Right atrium auricular region (tissue), 2 donors: ENCODE measurements at regions not wholly inside any gene's neighbourhood (a gene's known extent, or its start where the extent isn't known, plus 50 kb on each side); places are given as distances from the start of the nearest gene placed in this dataset.
"Not testable (repeated sequence)": the region's sequence is repeated elsewhere in the genome, so short reads cannot be mapped to it uniquely, and the experiment has no call there.

ENCODE experiments used
- DNase-seq: peaks from one replicate; pipeline ENCODE4 v3.0.0-alpha.2; 2019; ENCODE audit warnings: low spot score
- H3K27ac ChIP-seq, 2 donors: fragments of 200-600 bp; sonication (generic); 1 replicate in 1 of 2; 2 replicates in 1 of 2; pipeline ENCODE4 v1.5.1; 2016 to 2019
- H3K27me3 ChIP-seq, 2 donors: fragments of 200-600 bp; sonication (generic); one replicate each; pipeline versions ENCODE4 v1.5.1 to v1.6.0; 2017 to 2019
- H3K36me3 ChIP-seq: fragments of 200-600 bp; sonication (generic); one replicate; pipeline ENCODE4 v1.5.1; 2016
- H3K4me1 ChIP-seq, 2 donors: fragments of 200-600 bp; sonication (generic); one replicate each; pipeline versions ENCODE4 v1.5.1 to v1.6.0; 2017 to 2019
- H3K4me3 ChIP-seq, 2 donors: fragments of 200-600 bp; sonication (generic); 1 replicate in 1 of 2; 2 replicates in 1 of 2; pipeline ENCODE4 v1.5.1; 2017 to 2019; ENCODE audit warnings: mild to moderate bottlenecking in 1 of 2, moderate library complexity in 1 of 2
- H3K9me3 ChIP-seq, 2 donors: fragments of 200-600 bp; sonication (generic); one replicate each; pipeline ENCODE4 v1.5.1; 2019
- CTCF ChIP-seq, 2 donors: fragments of 200-600 bp; sonication (generic); IDR thresholded peaks; one replicate each; pipeline ENCODE4 v1.5.1; 2019; ENCODE audit warnings: antibody characterized with exemption in 2 of 2

GRCh38 chr2:128604045-128604444 lies 285.4 kb upstream of the HS6ST1 start:
- DNase-seq, result no peak
- no peak overlapping the region for H3K27ac ChIP-seq
- TF ChIP-seq CTCF (IDR thresholded peaks at IDR 0.05), result no peak
- no peaks in the 10 kb centered on the region for H3K9me3 ChIP-seq
- H3K27me3 ChIP-seq, result no peaks in the 10 kb centered on the region
- H3K4me3 ChIP-seq, result no peak overlapping the region
- no peaks in the 10 kb centered on the region for H3K4me1 ChIP-seq
- H3K36me3 ChIP-seq, result no peaks in the 10 kb centered on the region

- not testable (repeated sequence) for H3K4me1 ChIP-seq, H3K27ac ChIP-seq, H3K36me3 ChIP-seq, DNase-seq, H3K27me3 ChIP-seq, H3K9me3 ChIP-seq, H3K4me3 ChIP-seq
Measured at GRCh38 chr2:128604581-128604980, 285.9 kb upstream of the HS6ST1 start.

- Histone ChIP-seq H3K4me3 (no peak overlapping the region), H3K4me1 (no peaks in the 10 kb centered on the region), H3K9me3 (no peaks in the 10 kb centered on the region), H3K27me3 (no peaks in the 10 kb centered on the region), H3K36me3 (no peaks in the 10 kb centered on the region), H3K27ac (no peak overlapping the region)
- no peak for DNase-seq
- TF ChIP-seq CTCF (IDR thresholded peaks at IDR 0.05), result no peak
Measured at GRCh38 chr2:128605421-128605820, 286.8 kb upstream of the HS6ST1 start.

- Histone ChIP-seq H3K4me1 (no peaks in the 10 kb centered on the region), H3K27me3 (no peaks in the 10 kb centered on the region), H3K36me3 (no peaks in the 10 kb centered on the region), H3K27ac (no peak overlapping the region), H3K4me3 (no peak overlapping the region), H3K9me3 (no peaks in the 10 kb centered on the region)
- no peak for DNase-seq
- TF ChIP-seq CTCF (IDR thresholded peaks at IDR 0.05), result no peak
Measured at GRCh38 chr2:128605931-128606330, 287.3 kb upstream of the HS6ST1 start.

- H3K27ac ChIP-seq, result no peak overlapping the region
- H3K9me3 ChIP-seq, result no peaks in the 10 kb centered on the region
- TF ChIP-seq CTCF (IDR thresholded peaks at IDR 0.05), result no peak
- H3K4me3 ChIP-seq, result no peak overlapping the region
- H3K27me3 ChIP-seq, result no peaks in the 10 kb centered on the region
- H3K4me1 ChIP-seq, result no peaks in the 10 kb centered on the region
- H3K36me3 ChIP-seq, result no peaks in the 10 kb centered on the region
- DNase-seq, result no peak
Measured at GRCh38 chr2:128606837-128607236, 288.2 kb upstream of the HS6ST1 start.

- no peaks in the 10 kb centered on the region for H3K9me3 ChIP-seq
- no peaks in the 10 kb centered on the region for H3K36me3 ChIP-seq
- no peak for TF ChIP-seq CTCF (IDR thresholded peaks at IDR 0.05)
- H3K4me3 ChIP-seq, result no peak overlapping the region
- H3K27ac ChIP-seq, result no peak overlapping the region
- H3K4me1 ChIP-seq, result no peaks in the 10 kb centered on the region
- no peaks in the 10 kb centered on the region for H3K27me3 ChIP-seq
- no peak for DNase-seq
Measured at GRCh38 chr2:128607440-128607839, 288.8 kb upstream of the HS6ST1 start.
